ENCODE measurements at regions not wholly inside any gene's neighbourhood (a gene's known extent, or its start where the extent isn't known, plus 50 kb on each side); places are given as distances from the start of the nearest gene placed in this dataset.

- H2BK120ac ChIP-seq (ENCODE audit: low read depth, low read length): no peak overlapping the region
- H3K9ac ChIP-seq (ENCODE audit: low read depth, low read length): no peak overlapping the region
- in situ Hi-C loops (cut with MboI; ENCODE audit: low sequenced_read_pairs) (no loop called here), intact Hi-C loops (cut with micrococcal nuclease) (no loop called here), dilution Hi-C loops (cut with HindIII; ENCODE audit: low sequenced_read_pairs, unreplicated experiment) (no loop called here)
- H2BK20ac ChIP-seq (ENCODE audit: low read depth, low read length): no peak overlapping the region
- no peak overlapping the region for H2BK5ac ChIP-seq (ENCODE audit: low read depth, low read length, poor library complexity, severe bottlenecking)
- H4K5ac ChIP-seq (ENCODE audit: low read depth, low read length): no peak overlapping the region
- no peak overlapping the region for H2AFZ ChIP-seq (replicated peaks; ENCODE audit: low read length, poor library complexity)
- no TSS peak for BruUV-seq (replicated peaks)
- peaks cover 4% of the 10 kb centered on the region; the same call in 1 of the 2 replicates for H3K4me1 ChIP-seq (ENCODE audit: control insufficient read depth, insufficient read depth, low read length)
- TF ChIP-seq ELK1 (IDR thresholded peaks at IDR 0.05; ENCODE audit: borderline replicate concordance, low read depth, low read length): no peak
- TF ChIP-seq RFX5 (IDR thresholded peaks at IDR 0.05; ENCODE audit: low read depth, low read length): no peak
- no peak for TF ChIP-seq NFE2L2 (IDR thresholded peaks at IDR 0.05; ENCODE audit: low read depth, low read length)
- TF ChIP-seq MXI1 (IDR thresholded peaks at IDR 0.05; ENCODE audit: borderline replicate concordance, low read depth, low read length): no peak
- no peak for TF ChIP-seq FOS (IDR thresholded peaks at IDR 0.05; ENCODE audit: low read depth, low read length)
- TF ChIP-seq POLR2A (IDR thresholded peaks at IDR 0.05; ENCODE audit: low read depth, low read length): no peak
- TF ChIP-seq MAZ (IDR thresholded peaks at IDR 0.05; ENCODE audit: borderline replicate concordance, low read depth, low read length): no peak
- TF ChIP-seq MAFK (IDR thresholded peaks at IDR 0.05; ENCODE audit: low read depth, low read length): no peak
- no peak for TF ChIP-seq CHD1 (IDR thresholded peaks at IDR 0.05; ENCODE audit: low read depth, low read length)
- no peak for TF ChIP-seq BHLHE40 (IDR thresholded peaks at IDR 0.05; ENCODE audit: low read depth, low read length)
- no peak for TF ChIP-seq SMC3 (IDR thresholded peaks at IDR 0.05; ENCODE audit: low read depth, low read length)
- no peak for TF ChIP-seq RCOR1 (IDR thresholded peaks at IDR 0.05; ENCODE audit: insufficient replicate concordance, low read length)
- TF ChIP-seq, protein P1, sequence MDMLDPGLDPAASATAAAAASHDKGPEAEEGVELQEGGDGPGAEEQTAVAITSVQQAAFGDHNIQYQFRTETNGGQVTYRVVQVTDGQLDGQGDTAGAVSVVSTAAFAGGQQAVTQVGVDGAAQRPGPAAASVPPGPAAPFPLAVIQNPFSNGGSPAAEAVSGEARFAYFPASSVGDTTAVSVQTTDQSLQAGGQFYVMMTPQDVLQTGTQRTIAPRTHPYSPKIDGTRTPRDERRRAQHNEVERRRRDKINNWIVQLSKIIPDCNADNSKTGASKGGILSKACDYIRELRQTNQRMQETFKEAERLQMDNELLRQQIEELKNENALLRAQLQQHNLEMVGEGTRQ (IDR thresholded peaks at IDR 0.05; ENCODE audit: low read depth, low read length): no peak
- TF ChIP-seq CEBPB (IDR thresholded peaks at IDR 0.05; ENCODE audit: low read depth, low read length): no peak
- TF ChIP-seq, protein P2, sequence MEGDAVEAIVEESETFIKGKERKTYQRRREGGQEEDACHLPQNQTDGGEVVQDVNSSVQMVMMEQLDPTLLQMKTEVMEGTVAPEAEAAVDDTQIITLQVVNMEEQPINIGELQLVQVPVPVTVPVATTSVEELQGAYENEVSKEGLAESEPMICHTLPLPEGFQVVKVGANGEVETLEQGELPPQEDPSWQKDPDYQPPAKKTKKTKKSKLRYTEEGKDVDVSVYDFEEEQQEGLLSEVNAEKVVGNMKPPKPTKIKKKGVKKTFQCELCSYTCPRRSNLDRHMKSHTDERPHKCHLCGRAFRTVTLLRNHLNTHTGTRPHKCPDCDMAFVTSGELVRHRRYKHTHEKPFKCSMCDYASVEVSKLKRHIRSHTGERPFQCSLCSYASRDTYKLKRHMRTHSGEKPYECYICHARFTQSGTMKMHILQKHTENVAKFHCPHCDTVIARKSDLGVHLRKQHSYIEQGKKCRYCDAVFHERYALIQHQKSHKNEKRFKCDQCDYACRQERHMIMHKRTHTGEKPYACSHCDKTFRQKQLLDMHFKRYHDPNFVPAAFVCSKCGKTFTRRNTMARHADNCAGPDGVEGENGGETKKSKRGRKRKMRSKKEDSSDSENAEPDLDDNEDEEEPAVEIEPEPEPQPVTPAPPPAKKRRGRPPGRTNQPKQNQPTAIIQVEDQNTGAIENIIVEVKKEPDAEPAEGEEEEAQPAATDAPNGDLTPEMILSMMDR (conservative IDR thresholded peaks at IDR 0.05; ENCODE audit: low read depth, low read length): no peak
- H3K4ac ChIP-seq (ENCODE audit: low read depth, low read length): no peak overlapping the region
- H2AK9ac ChIP-seq (replicated peaks; ENCODE audit: low read depth, low read length, poor library complexity): no peak overlapping the region
- H2AK5ac ChIP-seq (ENCODE audit: low read depth, low read length): no peak overlapping the region
- H3K27me3 ChIP-seq (ENCODE audit: control insufficient read depth, insufficient read depth, low read length): no peaks in the 10 kb centered on the region
- peaks cover 6% of the 10 kb centered on the region; the same call in 1 of the 2 replicates for H3K9me1 ChIP-seq (ENCODE audit: insufficient read depth, low read length)
- ATAC-seq (ENCODE audit: low read depth) (no peak), DNase-seq (no peak)
- peaks cover 13 to 26% of the 10 kb centered on the region in 2 experiments; a peak in 3 of 4 replicates for H3K79me1 ChIP-seq (ENCODE audit: low read depth in 1 of 2, low read length in 2 of 2)
- H3K23ac ChIP-seq (ENCODE audit: low read depth, low read length): no peak overlapping the region
- WGBS, 2 experiments (ENCODE audit: extremely low coverage in 2 of 2, insufficient read length in 1 of 2): 66% methylated on average over 4 of the region's 21 CpGs; no CpG with 5 or more reads in 1 of the 2 experiments
- H3K4me3 ChIP-seq (ENCODE audit: insufficient read depth, low read depth, low read length): no peak overlapping the region
- no peak overlapping the region for H3K27ac ChIP-seq (ENCODE audit: insufficient read depth, low read length)
- H2BK15ac ChIP-seq (ENCODE audit: low read depth, low read length): no peak overlapping the region
- ChIA-PET CTCF (no interaction called here), POLR2A (ENCODE audit: unreplicated experiment) (no interaction called here)
- H4K91ac ChIP-seq (ENCODE audit: insufficient read depth, low read depth, low read length): no peak overlapping the region
- H4K8ac ChIP-seq (ENCODE audit: low read depth in 2 of 2, low read length in 2 of 2): no peak overlapping the region
- no peaks in the 10 kb centered on the region for H3K9me3 ChIP-seq (ENCODE audit: control insufficient read depth, insufficient read depth, low read length)
- H3K4me2 ChIP-seq (ENCODE audit: low read depth, low read length): no peak overlapping the region
- no peak overlapping the region for H3K18ac ChIP-seq (ENCODE audit: low read depth, low read length)
- H3K56ac ChIP-seq (ENCODE audit: extremely low read depth, insufficient read depth, low read length): no peak overlapping the region
- no peak overlapping the region for H3K14ac ChIP-seq (replicated peaks; ENCODE audit: low read depth, low read length)
- no peaks in the 10 kb centered on the region for H3K36me3 ChIP-seq (ENCODE audit: control insufficient read depth, insufficient read depth, low read length)
- peaks cover 18% of the 10 kb centered on the region for H4K20me1 ChIP-seq (ENCODE audit: insufficient read depth, low read length)
Observed at GRCh38 chr16:85546585-85547447, 66.3 kb upstream of the GSE1 start.

Data from IMR-90 (cell line).